K562 (cell line): ENCODE measurements at regions not wholly inside any gene's neighbourhood (a gene's known extent, or its start where the extent isn't known, plus 50 kb on each side); places are given as distances from the start of the nearest gene placed in this dataset.

Experiments
- ATAC-seq: fragments of 200-7000 bp; cut with Tn5 transposase; 3 replicates; pipeline ENCODE4 v1.9.1; 2020; ENCODE audit warnings: moderate library complexity
- BruUV-seq: library from RNA; stranded (reverse); fragments of 400-500 nt; replicated peaks from 2 replicates; lab custom pipeline; 2021; lab: Mats Ljungman, UMichigan
- CTCF ChIA-PET: fragments of 300-600 bp; formaldehyde crosslinking; extraction: SDS; loops from one replicate; lab custom pipeline; 2021; ENCODE audit warnings: low intra/inter-chr PET ratio; lab: Yijun Ruan, JAX
- POLR2A ChIA-PET: fragments of 300-600, 350-650 bp; sonication (Branson Sonifier 250); formaldehyde crosslinking; extraction: SDS; loops from one replicate; lab custom pipeline; 2021; ENCODE audit warnings: antibody characterized with exemption, inconsistent platforms; lab: Yijun Ruan, JAX
- DNase-seq, 4 experiments: peaks; one replicate each; pipeline versions ENCODE4 v3.0.0 to v3.0.0-alpha.2; 2011 to 2018; ENCODE audit warnings: low spot score in 3 of 4, mixed read lengths in 3 of 4; ENCODE audit errors: extremely low read depth in 1 of 4
- FAIRE-seq: peaks from 2 replicates; lab custom pipeline; 2011; peaks lifted over from hg19 to GRCh38; lab: Jason Lieb, UNC
- H2AFZ ChIP-seq: 2 replicates; pipeline ENCODE4 v1.6.0; 2011; ENCODE audit warnings: low read depth, low read length, control low read depth, inconsistent platforms
- H3K27ac ChIP-seq: fragments of 200-600 bp; 3 replicates; pipeline ENCODE4 v1.8.0; 2011; ENCODE audit warnings: low read depth, mild to moderate bottlenecking, control low read depth, inconsistent platforms, low read length, moderate library complexity, mixed read lengths; ENCODE audit errors: extremely low read depth
- H3K27me3 ChIP-seq, 2 experiments: fragments of 300-600 bp in 1 of 2; 2 replicates in 1 of 2; 3 replicates in 1 of 2; pipeline versions ENCODE4 v1.6.0 to v1.8.0; 2011; ENCODE audit warnings: inconsistent platforms in 2 of 2, low read length in 2 of 2, mild to moderate bottlenecking in 1 of 2, mixed read lengths in 1 of 2, moderate library complexity in 1 of 2; ENCODE audit not compliant: control insufficient read depth in 2 of 2, insufficient read depth in 2 of 2
- H3K36me3 ChIP-seq: fragments of 300-600 bp; 3 replicates; pipeline ENCODE4 v1.8.0; 2011; ENCODE audit warnings: mild to moderate bottlenecking, low read length, inconsistent platforms; ENCODE audit not compliant: control insufficient read depth, insufficient read depth
- H3K4me1 ChIP-seq, 2 experiments: fragments of 200-600 bp in 1 of 2; replicated peaks in 1 of 2; 2 replicates in 1 of 2; 3 replicates in 1 of 2; pipeline versions ENCODE4 v1.5.1 to v1.8.0; 2011; ENCODE audit warnings: inconsistent platforms in 2 of 2, low read length in 2 of 2, mild to moderate bottlenecking in 1 of 2, mixed read lengths in 1 of 2, moderate library complexity in 1 of 2; ENCODE audit not compliant: control insufficient read depth in 2 of 2, insufficient read depth in 2 of 2
- H3K4me2 ChIP-seq: 2 replicates; pipeline ENCODE4 v1.6.1; 2011; ENCODE audit warnings: low read length, control low read depth, inconsistent platforms, mixed read lengths; ENCODE audit not compliant: insufficient read depth
- H3K4me3 ChIP-seq: fragments of 200-600 bp; sonication (generic), shearing (Covaris generic); 2 replicates; pipeline ENCODE4 v1.5.1; 2016; ENCODE audit warnings: control low read depth, inconsistent platforms
- H3K79me2 ChIP-seq: fragments of 200-600 bp; 3 replicates; pipeline ENCODE4 v1.8.0; 2011; ENCODE audit warnings: low read length, inconsistent platforms; ENCODE audit not compliant: control insufficient read depth, insufficient read depth
- H3K9ac ChIP-seq, 2 experiments: 2 replicates each; pipeline versions ENCODE4 v1.6.0 to v1.6.1; 2011; ENCODE audit warnings: low read depth in 2 of 2, low read length in 2 of 2, control low read depth in 1 of 2, inconsistent platforms in 1 of 2, mild to moderate bottlenecking in 1 of 2, mixed read lengths in 1 of 2; ENCODE audit not compliant: insufficient read depth in 1 of 2
- H3K9me1 ChIP-seq: one replicate; pipeline ENCODE4 v1.6.0; 2011; ENCODE audit warnings: inconsistent platforms, mild to moderate bottlenecking, low read length, moderate library complexity; ENCODE audit not compliant: control insufficient read depth, insufficient read depth
- H3K9me3 ChIP-seq: replicated peaks from 2 replicates; pipeline ENCODE4 v1.5.1; 2011; ENCODE audit warnings: low read depth, low read length, inconsistent platforms; ENCODE audit not compliant: control insufficient read depth, insufficient read depth
- H4K20me1 ChIP-seq: replicated peaks from 2 replicates; pipeline ENCODE4 v1.6.1; 2011; ENCODE audit warnings: low read length, inconsistent platforms, mixed read lengths; ENCODE audit not compliant: control insufficient read depth, insufficient read depth
- BCL6 ChIP-seq: fragments of 250-450 bp; sonication (Bioruptor Pico); IDR thresholded peaks from 2 replicates; pipeline ENCODE4 v1.4.0; 2020
- BCOR ChIP-seq: fragments of 450-650 bp; IDR thresholded peaks from 2 replicates; pipeline ENCODE4 v1.6.1; 2016
- BRF1 ChIP-seq: IDR thresholded peaks from 3 replicates; pipeline ENCODE4 v1.6.1; 2011; ENCODE audit warnings: borderline replicate concordance, mild to moderate bottlenecking; ENCODE audit not compliant: insufficient read length; ENCODE audit errors: extremely low read depth
- HLTF ChIP-seq: fragments of 450-650 bp; IDR thresholded peaks from 2 replicates; pipeline ENCODE4 v1.6.1; 2016
- KLF10 ChIP-seq: fragments of 250-450 bp; sonication (Bioruptor Pico); IDR thresholded peaks from 2 replicates; pipeline ENCODE4 v1.6.1; 2021; ENCODE audit warnings: matching md5 sums
- MGA ChIP-seq: fragments of 450-650 bp; IDR thresholded peaks from 2 replicates; pipeline ENCODE4 v1.6.1; 2016; ENCODE audit warnings: mild to moderate bottlenecking, moderate library complexity
- PRMT5 ChIP-seq: sonication (generic); formaldehyde crosslinking; IDR thresholded peaks from 2 replicates; pipeline ENCODE4 v1.5.0; 2020; ENCODE audit warnings: missing genetic modification reagents
- ZHX1 ChIP-seq: fragments of 150-350 bp; conservative IDR thresholded peaks from 2 replicates; pipeline ENCODE4 v1.6.1; 2014; ENCODE audit warnings: low read length
- ZKSCAN1 ChIP-seq: fragments of 150-350 bp; IDR thresholded peaks from 2 replicates; pipeline ENCODE4 v1.6.1; 2016; ENCODE audit warnings: low read depth, low read length
- WGBS: fragments of 100-300 bp; shearing (Covaris generic); methylation state at CpG from one replicate; pipeline ENCODE4 v1.1.6; 2016; ENCODE audit warnings: low coverage, mixed read lengths; ENCODE audit not compliant: insufficient coverage; ENCODE audit errors: missing lambda C conversion rate; 5-methylcytosine and 5-hydroxymethylcytosine counted together
- in situ Hi-C: fragments of 300-500 bp; cut with MboI; formaldehyde crosslinking; loops from 4 replicates; pipeline ENCODE4 v1.15.0; 2018; ENCODE audit warnings: inconsistent platforms, mixed read lengths
- intact Hi-C: fragments of 100-400 bp; cut with micrococcal nuclease; formaldehyde crosslinking; loops from 2 replicates; pipeline ENCODE4 v1.14.2; 2022

GRCh38 chr2:152827944-152828343 is 109.5 kb downstream of the ARL6IP6 start:
- no peak for FAIRE-seq
- no TSS peak for BruUV-seq
- DNase-seq, result no peak
- H3K9me1 ChIP-seq, result no peaks in the 10 kb centered on the region
- no peaks in the 10 kb centered on the region for H3K79me2 ChIP-seq
- H3K4me2 ChIP-seq, result no peak overlapping the region
- H4K20me1 ChIP-seq, result no peaks in the 10 kb centered on the region
- no peaks in the 10 kb centered on the region for H3K9me3 ChIP-seq
- WGBS, result 4% methylated on average over 5 of the region's 5 CpGs
- H3K4me1 ChIP-seq, result no peaks in the 10 kb centered on the region
- no peak overlapping the region for H3K9ac ChIP-seq
- no peak overlapping the region for H3K4me3 ChIP-seq
- no peak overlapping the region for H2AFZ ChIP-seq
- H3K36me3 ChIP-seq, result no peaks in the 10 kb centered on the region
- ATAC-seq, result no peak
- CTCF ChIA-PET, result interaction anchor here (0.5 kb wide), 1 partner anchor 12 kb away, joined by 4 read pairs; no protein-coding TSS in a partner anchor
- in situ Hi-C loops (no loop called here), intact Hi-C loops (no loop called here)
- no peaks in the 10 kb centered on the region for H3K27me3 ChIP-seq
- POLR2A ChIA-PET, result no interaction called here
- H3K27ac ChIP-seq, result no peak overlapping the region
- no peak for TF ChIP-seq BCOR
- TF ChIP-seq BRF1, result no peak
- no peak for TF ChIP-seq MGA
- TF ChIP-seq BCL6 (CRISPR knock-in tag), result no peak
- no peak for TF ChIP-seq PRMT5 (CRISPR knock-in tag)
- no peak for TF ChIP-seq ZHX1
- no peak for TF ChIP-seq ZKSCAN1
- no peak for TF ChIP-seq HLTF
- no peak for TF ChIP-seq KLF10 (CRISPR knock-in tag)
